GM12874 (cell line): ENCODE measurements at regions not wholly inside any gene's neighbourhood (a gene's known extent, or its start where the extent isn't known, plus 50 kb on each side); places are given as distances from the start of the nearest gene placed in this dataset.

Experiments
- TF ChIP-seq, protein P1 (sequence below): IDR thresholded peaks from 2 replicates; pipeline ENCODE4 v1.5.1; 2011; ENCODE audit warnings: low read depth, mild to moderate bottlenecking, control low read depth, low read length, moderate library complexity; ENCODE audit not compliant: insufficient read depth

DNA sequence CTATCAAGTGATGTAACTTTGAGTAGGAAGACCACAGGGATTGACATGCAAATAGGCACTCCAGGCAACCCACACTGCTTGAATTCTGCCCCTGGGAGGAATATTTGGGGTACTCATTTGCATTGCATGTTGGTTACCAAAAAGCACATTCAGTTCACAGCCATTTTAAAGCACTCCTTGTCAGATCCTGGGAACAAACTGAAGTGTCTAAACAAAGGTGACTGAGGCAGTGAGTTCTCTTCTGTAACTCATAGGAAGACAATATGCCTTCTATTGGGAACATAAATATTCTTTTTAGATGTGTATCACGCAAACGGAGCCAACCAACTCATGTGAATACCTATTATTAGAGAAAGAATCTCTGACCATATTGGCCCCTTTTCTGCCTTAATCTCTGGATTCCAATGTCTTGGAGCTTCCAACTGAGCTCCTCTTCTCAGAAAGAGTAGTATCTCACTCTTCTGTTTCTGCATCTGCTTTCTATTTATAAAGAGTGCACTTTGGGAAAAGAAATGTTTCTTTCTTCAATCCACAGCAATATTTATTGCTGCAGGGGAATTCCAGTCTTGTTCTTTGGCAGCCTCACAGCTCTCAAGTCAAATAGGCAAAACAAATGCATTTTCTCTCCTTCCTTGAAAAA is 125.7 kb upstream of the NBEA start:
- TF ChIP-seq, protein P1, sequence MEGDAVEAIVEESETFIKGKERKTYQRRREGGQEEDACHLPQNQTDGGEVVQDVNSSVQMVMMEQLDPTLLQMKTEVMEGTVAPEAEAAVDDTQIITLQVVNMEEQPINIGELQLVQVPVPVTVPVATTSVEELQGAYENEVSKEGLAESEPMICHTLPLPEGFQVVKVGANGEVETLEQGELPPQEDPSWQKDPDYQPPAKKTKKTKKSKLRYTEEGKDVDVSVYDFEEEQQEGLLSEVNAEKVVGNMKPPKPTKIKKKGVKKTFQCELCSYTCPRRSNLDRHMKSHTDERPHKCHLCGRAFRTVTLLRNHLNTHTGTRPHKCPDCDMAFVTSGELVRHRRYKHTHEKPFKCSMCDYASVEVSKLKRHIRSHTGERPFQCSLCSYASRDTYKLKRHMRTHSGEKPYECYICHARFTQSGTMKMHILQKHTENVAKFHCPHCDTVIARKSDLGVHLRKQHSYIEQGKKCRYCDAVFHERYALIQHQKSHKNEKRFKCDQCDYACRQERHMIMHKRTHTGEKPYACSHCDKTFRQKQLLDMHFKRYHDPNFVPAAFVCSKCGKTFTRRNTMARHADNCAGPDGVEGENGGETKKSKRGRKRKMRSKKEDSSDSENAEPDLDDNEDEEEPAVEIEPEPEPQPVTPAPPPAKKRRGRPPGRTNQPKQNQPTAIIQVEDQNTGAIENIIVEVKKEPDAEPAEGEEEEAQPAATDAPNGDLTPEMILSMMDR: no peak

DNA sequence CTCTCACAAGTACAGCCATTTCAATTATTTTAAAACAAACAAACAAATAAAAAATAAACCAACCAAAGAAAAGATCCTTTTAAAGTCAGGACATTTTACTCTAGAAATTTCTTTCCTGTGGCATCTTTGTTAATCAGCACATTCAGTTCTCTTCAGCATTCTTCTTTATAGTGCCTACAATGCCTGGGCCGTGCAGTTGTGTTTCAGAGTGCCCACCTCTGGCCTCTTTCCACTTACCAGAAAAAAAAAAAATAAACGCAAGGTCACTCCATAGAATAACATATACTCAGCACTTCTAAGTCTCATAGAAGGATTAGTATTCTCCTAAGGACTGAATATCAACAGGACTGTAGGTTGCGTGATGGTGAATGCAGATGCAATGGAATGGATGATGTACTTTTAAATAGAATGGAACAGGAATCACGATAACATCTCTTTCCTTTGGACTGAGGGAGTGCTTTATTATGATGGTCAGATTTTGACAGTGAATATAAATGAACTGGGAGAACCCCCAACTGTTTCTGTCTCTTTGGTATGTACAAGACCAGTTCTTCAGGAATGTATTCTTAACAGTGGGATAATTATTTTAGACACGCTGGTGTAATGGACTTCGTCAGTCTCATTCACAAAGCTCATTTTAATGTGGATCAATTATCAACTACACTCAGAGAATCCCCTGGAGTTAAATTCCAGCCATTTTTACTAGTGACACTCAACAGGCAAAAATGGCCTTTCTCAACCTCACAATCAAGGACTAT is 125.0 kb upstream of the NBEA start:
- TF ChIP-seq, protein P1: no peak

DNA sequence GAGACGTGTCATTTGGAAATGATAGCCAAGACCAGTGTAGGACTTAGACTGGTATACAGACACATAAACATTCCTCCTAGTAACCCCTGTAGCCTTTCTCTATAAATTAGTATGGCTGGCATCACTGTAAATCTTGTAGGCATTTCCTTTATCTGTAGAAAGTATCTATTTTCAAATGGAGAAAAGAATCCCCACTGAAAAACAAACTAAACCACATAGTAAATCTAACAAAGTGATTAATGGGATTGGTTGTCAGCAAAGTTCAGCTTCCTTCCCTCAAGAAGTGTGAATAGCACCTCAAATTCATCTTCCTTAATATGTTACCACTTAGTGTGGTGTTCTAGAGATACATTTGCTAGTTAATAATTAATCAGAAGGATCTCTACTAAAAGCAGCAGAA is 119.4 kb upstream of the NBEA start:
- TF ChIP-seq, protein P1: no peak

DNA sequence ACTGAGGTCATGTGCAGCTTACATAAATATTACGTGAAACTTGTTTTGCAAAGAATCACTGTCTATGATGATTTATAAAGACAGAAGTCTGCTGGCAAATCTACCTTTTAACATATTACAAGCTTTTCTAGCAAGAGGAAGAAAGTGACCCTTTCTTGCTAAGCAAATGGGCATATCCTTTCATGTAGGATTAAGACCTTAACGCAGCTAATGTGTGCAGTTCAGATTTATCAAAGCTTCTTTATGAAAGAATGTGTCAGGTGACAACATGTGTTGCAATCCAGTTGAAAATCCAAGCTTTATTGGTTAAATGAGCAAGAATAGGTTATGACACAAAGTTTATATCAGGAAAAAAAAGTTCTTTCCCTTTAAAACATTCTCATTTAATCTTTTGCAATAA is 115.6 kb upstream of the NBEA start:
- TF ChIP-seq, protein P1: no peak

DNA sequence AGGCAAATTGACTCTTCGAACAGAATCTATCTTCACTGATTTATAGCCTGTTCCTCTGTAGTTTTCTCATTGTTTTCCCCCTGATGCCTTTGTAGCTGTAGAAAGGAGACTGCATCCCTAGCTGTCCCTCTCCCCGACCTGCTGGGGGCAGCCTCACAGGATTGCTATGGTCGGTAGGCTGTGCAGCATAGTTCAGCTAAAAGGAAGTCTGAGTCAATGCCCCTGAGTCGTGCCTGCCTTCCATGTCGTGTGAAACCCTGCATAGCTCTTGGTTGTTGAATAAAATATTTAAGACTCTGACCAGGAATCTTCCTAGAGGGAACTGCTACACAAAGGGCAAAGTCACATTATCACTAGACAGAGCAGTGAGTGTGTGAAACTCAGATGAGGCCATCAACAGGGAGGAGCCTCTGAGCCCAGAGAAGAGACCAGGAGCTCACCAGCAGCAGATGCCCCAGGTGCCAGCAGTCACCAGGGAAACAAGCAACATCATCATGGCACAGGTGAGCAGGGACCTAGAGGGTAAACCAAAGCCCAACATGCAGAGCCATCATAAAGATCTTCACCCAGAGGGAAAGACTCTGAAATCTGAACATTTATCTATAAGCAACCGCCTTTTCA is 108.4 kb upstream of the NBEA start:
- TF ChIP-seq, protein P1: no peak

DNA sequence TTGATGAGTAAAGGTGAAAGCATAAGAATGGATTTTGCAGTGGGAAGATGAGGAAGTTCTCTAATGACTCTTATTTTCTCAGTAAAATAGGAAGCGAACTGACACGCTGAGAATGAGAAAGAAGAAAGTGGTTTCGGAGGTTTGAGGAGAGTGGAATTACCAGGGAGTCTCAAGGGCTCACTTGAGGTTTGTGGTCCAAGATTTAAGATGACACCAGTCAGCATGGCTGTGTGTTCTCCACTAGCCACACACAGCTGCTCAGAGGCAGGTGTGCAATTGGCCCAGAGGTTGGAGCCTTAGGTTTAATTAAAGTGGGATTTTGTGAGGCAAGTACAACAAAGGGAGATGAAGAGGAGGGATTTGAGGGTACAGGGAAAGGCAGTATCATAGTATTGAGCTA is 99.6 kb upstream of the NBEA start:
- TF ChIP-seq, protein P1: no peak

DNA sequence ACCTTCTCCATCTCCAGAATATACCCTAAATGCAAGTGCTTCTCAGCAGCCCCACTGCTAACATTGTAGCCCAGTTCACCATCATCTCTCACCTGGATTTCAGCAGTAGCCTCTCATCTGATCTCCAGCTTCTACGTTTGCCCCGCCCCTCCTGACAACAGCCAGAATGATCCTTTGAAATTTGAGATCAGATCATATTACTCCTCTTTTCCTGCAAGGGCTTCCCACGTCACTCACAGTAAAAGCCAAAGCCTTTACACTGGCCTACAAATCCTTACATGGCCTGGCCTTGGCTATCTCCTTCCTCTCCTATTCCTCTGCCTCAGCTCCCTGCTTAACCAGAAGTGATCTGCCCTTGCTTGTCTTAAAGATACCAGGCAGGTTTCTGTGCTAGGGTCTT is 94.3 kb upstream of the NBEA start:
- TF ChIP-seq, protein P1: no peak
